ENCODE measurements at regions not wholly inside any gene's neighbourhood (a gene's known extent, or its start where the extent isn't known, plus 50 kb on each side); places are given as distances from the start of the nearest gene placed in this dataset.
A peak's percentile ranks its signal among the peaks of the same experiment; 100 is the strongest.

GRCh38 chr3:168249205-168249549 is 153.5 kb upstream of the GOLIM4 start:
- peaks cover 5 to 15% of the 10 kb centered on the region in 2 donors for H3K4me1 ChIP-seq
- intact Hi-C loops (cut with DNase I), result no loop called here
- 0% methylated on average over 3 of the region's 16 CpGs for WGBS, 2 donors
- no peak for TF ChIP-seq CTCF (IDR thresholded peaks at IDR 0.05)
- no peak for TF ChIP-seq POLR2A (IDR thresholded peaks at IDR 0.05)
- no peaks in the 10 kb centered on the region for H3K9me3 ChIP-seq
- peak overlapping the region in 2 of 3 donors; percentile 43 to 45 for H3K4me3 ChIP-seq (replicated peaks in 1 of 3)
- peaks cover 8% of the 10 kb centered on the region for H3K27me3 ChIP-seq
- peak in 1 of 2 donors; percentile 2 for DNase-seq
- no peak overlapping the region for H3K27ac ChIP-seq
- H3K36me3 ChIP-seq, result no peaks in the 10 kb centered on the region

GRCh38 chr3:168248383-168249204 is 152.9 kb upstream of the GOLIM4 start:
- DNase-seq, result peak; percentile 11 to 24
- Histone ChIP-seq H3K27ac (no peak overlapping the region), H3K4me3 (replicated peaks in 1 of 3) (peak overlapping the region in 1 of 3 donors; percentile 45), H3K36me3 (no peaks in the 10 kb centered on the region), H3K27me3 (peaks cover 8% of the 10 kb centered on the region), H3K4me1 (peaks cover 5 to 15% of the 10 kb centered on the region in 2 donors), H3K9me3 (no peaks in the 10 kb centered on the region)
- intact Hi-C loops (cut with DNase I), result no loop called here
- no peak for TF ChIP-seq POLR2A (IDR thresholded peaks at IDR 0.05)
- no peak for TF ChIP-seq CTCF (IDR thresholded peaks at IDR 0.05)
- 1 to 2% methylated on average over 27 of the region's 27 CpGs for WGBS, 2 donors

GRCh38 chr3:168241156-168241555 is 145.4 kb upstream of the GOLIM4 start:
- no peaks in the 10 kb centered on the region for H3K27me3 ChIP-seq
- no peak overlapping the region for H3K4me3 ChIP-seq (replicated peaks in 1 of 3)

GRCh38 chr3:168239287-168239686 is 143.6 kb upstream of the GOLIM4 start:
- Histone ChIP-seq H3K4me3 (replicated peaks in 1 of 3) (no peak overlapping the region), H3K4me1 (no peaks in the 10 kb centered on the region), H3K36me3 (no peaks in the 10 kb centered on the region), H3K27me3 (no peaks in the 10 kb centered on the region), H3K9me3 (no peaks in the 10 kb centered on the region), H3K27ac (no peak overlapping the region)
- no peak for TF ChIP-seq CTCF (IDR thresholded peaks at IDR 0.05)
- TF ChIP-seq POLR2A (IDR thresholded peaks at IDR 0.05), result no peak
- intact Hi-C loops (cut with DNase I), result no loop called here
- WGBS, 2 donors, result 34 to 58% methylated on average over 1 of the region's 1 CpG
- DNase-seq, result no peak

More at GRCh38 chr3:168241156-168241555, 145.4 kb upstream of the GOLIM4 start:
- TF ChIP-seq CTCF (IDR thresholded peaks at IDR 0.05), result no peak
- TF ChIP-seq POLR2A (IDR thresholded peaks at IDR 0.05), result no peak
- Histone ChIP-seq H3K36me3 (no peaks in the 10 kb centered on the region), H3K4me1 (no peaks in the 10 kb centered on the region), H3K9me3 (no peaks in the 10 kb centered on the region), H3K27ac (no peak overlapping the region)
- WGBS, 2 donors, result 81 to 89% methylated on average over 5 of the region's 5 CpGs
- intact Hi-C loops (cut with DNase I), result no loop called here
- no peak for DNase-seq

- Histone ChIP-seq H3K9me3 (no peaks in the 10 kb centered on the region), H3K36me3 (no peaks in the 10 kb centered on the region), H3K4me1 (no peaks in the 10 kb centered on the region), H3K27ac (no peak overlapping the region), H3K4me3 (replicated peaks in 1 of 3) (no peak overlapping the region), H3K27me3 (no peaks in the 10 kb centered on the region)
- WGBS, 2 donors, result 58 to 65% methylated on average over 1 of the region's 1 CpG
- intact Hi-C loops (cut with DNase I), result no loop called here
- DNase-seq, result no peak
- TF ChIP-seq CTCF (IDR thresholded peaks at IDR 0.05) (no peak), POLR2A (IDR thresholded peaks at IDR 0.05) (no peak)
Observed at GRCh38 chr3:168233001-168233400, 137.3 kb upstream of the GOLIM4 start.

Measured in thyroid gland (tissue), 4 donors.